ENCODE measurements at regions not wholly inside any gene's neighbourhood (a gene's known extent, or its start where the extent isn't known, plus 50 kb on each side); places are given as distances from the start of the nearest gene placed in this dataset.

- peak; percentile 63 for DNase-seq
- Histone ChIP-seq H3K27me3 (ENCODE audit: insufficient read depth, low read length, poor library complexity) (no peaks in the 10 kb centered on the region), H3K9ac (ENCODE audit: low read depth, low read length) (peak overlapping the region; percentile 39), H3K79me2 (ENCODE audit: insufficient read depth, low read length) (0 out of 2 replicates have a peak, but pooled peaks cover 3% of the 10 kb centered on the region), H4K20me1 (ENCODE audit: insufficient read depth, low read length) (no peaks in the 10 kb centered on the region), H2AFZ (ENCODE audit: low read depth, low read length) (peak overlapping the region; percentile 8; the same call in 1 of the 2 replicates), H3K4me3 (ENCODE audit: low read depth in 1 of 2, low read length in 2 of 2) (peak overlapping the region in 1 of 2 experiments; percentile 42; a peak in 1 of 4 replicates), H3K36me3 (ENCODE audit: insufficient read depth, low read length) (no peaks in the 10 kb centered on the region), H3K9me3 (ENCODE audit: insufficient read depth, low read length, severe bottlenecking) (no peaks in the 10 kb centered on the region), H3K4me1 (ENCODE audit: insufficient read depth, low read length) (peaks cover 23% of the 10 kb centered on the region), H3K4me2 (ENCODE audit: insufficient read depth, low read length) (peak overlapping the region; percentile 58), H3K27ac (ENCODE audit: low read length) (peak overlapping the region; percentile 72)
- peak; percentile 92 for ATAC-seq (ENCODE audit: insufficient read depth, low read depth)
- no peak for TF ChIP-seq CTCF (IDR thresholded peaks at IDR 0.05; ENCODE audit: borderline replicate concordance, extremely low read depth, low read length, poor library complexity, severe bottlenecking)
- no peak for TF ChIP-seq EZH2 (IDR thresholded peaks at IDR 0.05; ENCODE audit: borderline replicate concordance, low read depth, low read length, severe bottlenecking)
These were observed 97.7 kb upstream of the DOCK9 start for GRCh38 chr13:99075268-99076191.

- peaks cover 23% of the 10 kb centered on the region for H3K4me1 ChIP-seq (ENCODE audit: insufficient read depth, low read length)
- H3K79me2 ChIP-seq (ENCODE audit: insufficient read depth, low read length): 0 out of 2 replicates have a peak, but pooled peaks cover 3% of the 10 kb centered on the region
- TF ChIP-seq CTCF (IDR thresholded peaks at IDR 0.05; ENCODE audit: borderline replicate concordance, extremely low read depth, low read length, poor library complexity, severe bottlenecking) (no peak), EZH2 (IDR thresholded peaks at IDR 0.05; ENCODE audit: borderline replicate concordance, low read depth, low read length, severe bottlenecking) (no peak)
- H3K27ac ChIP-seq (ENCODE audit: low read length): no peak overlapping the region
- ATAC-seq (ENCODE audit: insufficient read depth, low read depth) (no peak), DNase-seq (no peak)
- no peak overlapping the region for H2AFZ ChIP-seq (ENCODE audit: low read depth, low read length)
- H3K4me2 ChIP-seq (ENCODE audit: insufficient read depth, low read length): no peak overlapping the region
- H3K36me3 ChIP-seq (ENCODE audit: insufficient read depth, low read length): no peaks in the 10 kb centered on the region
- H3K9me3 ChIP-seq (ENCODE audit: insufficient read depth, low read length, severe bottlenecking): no peaks in the 10 kb centered on the region
- H3K27me3 ChIP-seq (ENCODE audit: insufficient read depth, low read length, poor library complexity): no peaks in the 10 kb centered on the region
- H3K4me3 ChIP-seq (ENCODE audit: low read depth in 1 of 2, low read length in 2 of 2): no peak overlapping the region
- no peaks in the 10 kb centered on the region for H4K20me1 ChIP-seq (ENCODE audit: insufficient read depth, low read length)
- H3K9ac ChIP-seq (ENCODE audit: low read depth, low read length): no peak overlapping the region
These were observed 100.3 kb upstream of the DOCK9 start for GRCh38 chr13:99078017-99078771.

- Histone ChIP-seq H4K20me1 (ENCODE audit: insufficient read depth, low read length) (no peaks in the 10 kb centered on the region), H3K36me3 (ENCODE audit: insufficient read depth, low read length) (no peaks in the 10 kb centered on the region), H3K27me3 (ENCODE audit: insufficient read depth, low read length, poor library complexity) (no peaks in the 10 kb centered on the region), H3K4me3 (ENCODE audit: low read depth in 1 of 2, low read length in 2 of 2) (no peak overlapping the region), H3K4me1 (ENCODE audit: insufficient read depth, low read length) (peaks cover 37% of the 10 kb centered on the region), H3K79me2 (ENCODE audit: insufficient read depth, low read length) (0 out of 2 replicates have a peak, but pooled peaks cover 3% of the 10 kb centered on the region), H3K9ac (ENCODE audit: low read depth, low read length) (no peak overlapping the region), H2AFZ (ENCODE audit: low read depth, low read length) (no peak overlapping the region), H3K9me3 (ENCODE audit: insufficient read depth, low read length, severe bottlenecking) (no peaks in the 10 kb centered on the region), H3K4me2 (ENCODE audit: insufficient read depth, low read length) (no peak overlapping the region), H3K27ac (ENCODE audit: low read length) (no peak overlapping the region)
- ATAC-seq (ENCODE audit: insufficient read depth, low read depth) (no peak), DNase-seq (no peak)
- TF ChIP-seq CTCF (IDR thresholded peaks at IDR 0.05; ENCODE audit: borderline replicate concordance, extremely low read depth, low read length, poor library complexity, severe bottlenecking) (no peak), EZH2 (IDR thresholded peaks at IDR 0.05; ENCODE audit: borderline replicate concordance, low read depth, low read length, severe bottlenecking) (no peak)
These were observed 102.3 kb upstream of the DOCK9 start for GRCh38 chr13:99080131-99080530.
